ENCODE measurements at regions not wholly inside any gene's neighbourhood (a gene's known extent, or its start where the extent isn't known, plus 50 kb on each side); places are given as distances from the start of the nearest gene placed in this dataset.

- no peak for TF ChIP-seq CTCF (IDR thresholded peaks at IDR 0.05 in 8 of 11, conservative IDR thresholded peaks at IDR 0.05 in 3 of 11)
- TF ChIP-seq POLR2A (IDR thresholded peaks at IDR 0.05): no peak
- no peak for TF ChIP-seq POLR2AphosphoS5 (IDR thresholded peaks at IDR 0.05)
Observed at GRCh38 chr21:14054682-14055081, 156.1 kb downstream of the LIPI start.
